Activated CD4-positive, alpha-beta T cell treated with anti-CD3 and anti-CD28 coated beads, Interleukin-2, Interleukin-4, amounts not matched to agents 100 ng/mL and 50 ng/mL, durations not matched to agents 16 hours and 8 hours (primary cell): ENCODE measurements at regions not wholly inside any gene's neighbourhood (a gene's known extent, or its start where the extent isn't known, plus 50 kb on each side); places are given as distances from the start of the nearest gene placed in this dataset.

Experiments
- DNase-seq: peaks from one replicate; pipeline ENCODE4 v3.0.0-alpha.2; 2020; ENCODE audit warnings: low spot score

GRCh38 chr6:170483413-170483812 is 69.7 kb downstream of the PSMB1 start:
- no peak for DNase-seq

GRCh38 chr6:170480050-170480692 is 72.9 kb downstream of the PSMB1 start:
- no peak for DNase-seq

DNA sequence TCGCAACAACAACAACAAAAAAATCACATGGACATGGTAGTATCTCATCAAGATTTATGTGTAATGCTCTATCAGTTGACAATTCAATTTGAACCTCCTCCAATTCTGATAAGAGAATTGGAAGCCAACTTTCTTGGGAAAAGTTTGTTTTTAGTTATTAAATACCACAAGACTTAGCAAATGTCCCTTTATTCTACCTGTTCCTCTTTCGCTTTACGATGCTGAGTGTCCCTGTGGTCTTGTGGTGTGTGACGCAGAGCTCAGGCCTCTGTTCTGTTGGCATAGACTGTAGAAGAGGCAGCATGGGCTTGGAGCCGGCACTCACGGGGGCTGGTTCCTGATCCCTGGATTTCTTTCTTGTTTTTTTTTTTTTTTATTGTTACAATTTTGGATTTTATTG is 76.7 kb downstream of the PSMB1 start:
- no peak for DNase-seq

DNA sequence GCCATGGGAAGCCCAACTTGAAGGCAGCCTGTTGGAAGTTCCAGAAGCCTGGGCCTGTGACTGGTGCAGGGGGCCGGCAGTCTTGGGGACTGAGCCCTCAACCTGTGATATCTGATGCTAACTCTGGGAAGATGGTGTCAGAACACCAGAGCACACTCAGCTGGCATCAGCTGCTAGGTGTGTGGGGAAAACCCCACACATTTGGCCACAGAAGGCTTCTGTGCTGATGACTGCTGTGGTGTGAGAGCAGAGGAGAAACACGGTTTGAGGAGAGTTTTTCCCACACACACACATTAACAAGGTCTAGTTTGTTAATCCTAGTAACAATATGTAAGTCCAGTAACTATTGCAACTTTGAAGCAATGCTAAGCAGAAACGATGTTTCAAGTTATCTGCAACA is 78.0 kb downstream of the PSMB1 start:
- DNase-seq: no peak

DNA sequence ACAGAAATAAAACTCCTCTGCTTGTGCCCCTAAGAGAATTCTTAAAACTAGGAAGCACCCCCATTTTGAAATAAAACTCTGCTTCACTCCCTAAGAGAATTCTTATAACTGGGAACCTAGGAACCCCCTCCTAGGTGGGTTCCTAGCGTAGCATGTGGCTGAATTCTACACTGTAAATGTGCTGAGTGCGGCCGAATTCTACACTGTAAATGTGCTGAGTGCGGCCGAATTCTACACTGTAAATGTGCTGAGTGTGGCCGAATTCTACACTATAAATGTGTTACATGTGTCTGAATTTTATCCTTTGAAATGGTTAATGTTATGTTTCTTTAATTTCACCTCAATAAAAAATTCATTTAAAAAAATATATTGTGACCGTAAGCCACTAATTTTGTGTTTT is 79.3 kb downstream of the PSMB1 start:
- DNase-seq: no peak

DNA sequence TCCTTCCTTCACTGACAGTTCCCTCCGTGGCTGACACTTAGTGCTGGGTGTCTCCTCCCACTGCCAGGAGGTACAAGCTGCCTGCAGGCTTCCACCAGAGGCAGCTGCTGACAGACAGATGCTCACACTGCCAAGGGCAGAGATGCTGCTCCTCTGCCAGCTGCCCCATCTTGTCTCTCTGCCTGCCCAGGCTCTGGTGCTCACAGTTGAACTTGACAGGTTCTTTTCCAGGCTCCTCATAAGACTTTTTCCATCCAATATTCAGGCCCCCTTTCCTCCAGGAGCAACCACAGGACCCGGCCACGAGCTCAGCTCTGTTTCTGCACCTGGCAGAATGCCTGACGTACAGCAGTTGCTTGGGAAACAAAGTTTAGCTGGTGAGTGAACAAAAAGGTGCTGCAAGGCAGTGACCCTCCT is 79.8 kb downstream of the PSMB1 start:
- DNase-seq: no peak

DNA sequence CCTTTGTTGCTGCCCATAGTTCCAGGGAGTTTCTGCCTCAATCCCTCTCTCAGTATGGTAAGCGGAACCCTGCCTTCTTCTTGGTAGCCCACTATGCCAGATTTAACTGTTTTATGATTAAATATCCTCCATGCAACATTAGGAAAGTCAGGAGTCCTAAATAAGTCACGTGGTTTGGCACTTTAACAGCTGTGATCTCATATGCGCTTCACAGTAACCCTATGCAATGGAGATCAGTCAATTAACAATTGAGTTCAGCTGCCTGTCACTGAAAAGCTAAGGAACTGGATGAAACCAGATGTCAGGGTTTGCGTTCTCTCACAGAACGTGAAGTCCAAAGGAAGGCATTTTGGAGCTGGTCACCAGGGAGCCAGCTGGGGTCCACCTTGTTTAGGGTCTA is 81.6 kb downstream of the PSMB1 start:
- no peak for DNase-seq

DNA sequence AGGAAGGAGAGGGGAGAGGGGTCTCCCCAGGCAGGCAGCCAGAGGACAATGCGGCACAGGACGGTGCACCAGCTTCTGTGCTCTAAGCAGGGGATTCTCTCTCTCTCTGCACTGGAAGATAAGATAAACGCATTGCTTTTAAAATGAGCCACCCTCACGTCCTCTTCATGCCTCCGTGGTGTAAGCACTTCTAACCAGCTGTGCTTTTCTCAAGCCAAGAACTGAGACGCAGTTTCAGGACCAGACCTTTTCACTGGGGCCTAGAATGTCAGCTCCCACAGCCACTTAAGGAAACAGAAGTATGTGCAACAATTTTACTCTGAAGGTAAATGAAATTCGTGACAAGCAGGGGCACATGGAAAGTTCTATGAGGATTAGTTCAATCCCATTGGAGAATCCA is 82.4 kb downstream of the PSMB1 start:
- DNase-seq: no peak

GRCh38 chr6:170464524-170464979 is 88.6 kb downstream of the PSMB1 start:
- no peak for DNase-seq

GRCh38 chr6:170464080-170464479 is 89.0 kb downstream of the PSMB1 start:
- DNase-seq: no peak

GRCh38 chr6:170463101-170463721 is 89.9 kb downstream of the PSMB1 start:
- no peak for DNase-seq

DNA sequence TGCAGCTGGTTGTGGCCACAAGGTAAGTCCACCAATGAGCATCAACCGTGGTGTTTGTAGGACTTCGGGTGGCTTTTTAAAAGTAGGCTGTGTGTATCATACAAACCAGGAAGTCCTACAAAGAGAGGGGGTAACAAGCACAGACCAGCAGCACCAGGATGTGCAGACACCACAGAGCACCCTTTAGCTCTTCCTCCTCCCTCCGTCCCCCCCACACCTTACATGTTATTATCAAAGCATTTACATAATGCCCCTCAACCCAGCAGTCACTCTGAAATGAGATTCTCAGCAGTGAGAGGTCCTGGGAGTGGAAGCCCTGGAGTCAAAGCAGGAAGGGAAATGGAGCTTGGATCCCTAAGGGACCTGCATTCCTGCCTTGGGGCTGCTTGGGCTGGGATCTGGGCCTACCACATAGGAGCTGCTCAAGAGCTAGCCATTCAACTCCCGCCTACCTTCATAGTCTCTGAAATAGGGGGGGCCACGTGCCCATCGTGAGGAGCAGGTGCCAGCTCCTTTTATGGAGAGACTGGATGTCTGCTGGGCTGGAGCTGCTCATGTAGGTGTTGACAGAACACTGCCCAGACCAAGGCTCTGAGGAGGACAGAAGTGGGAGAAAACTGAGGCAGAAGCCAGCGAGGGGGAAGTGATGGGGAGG is 90.6 kb downstream of the PSMB1 start:
- DNase-seq: no peak

DNA sequence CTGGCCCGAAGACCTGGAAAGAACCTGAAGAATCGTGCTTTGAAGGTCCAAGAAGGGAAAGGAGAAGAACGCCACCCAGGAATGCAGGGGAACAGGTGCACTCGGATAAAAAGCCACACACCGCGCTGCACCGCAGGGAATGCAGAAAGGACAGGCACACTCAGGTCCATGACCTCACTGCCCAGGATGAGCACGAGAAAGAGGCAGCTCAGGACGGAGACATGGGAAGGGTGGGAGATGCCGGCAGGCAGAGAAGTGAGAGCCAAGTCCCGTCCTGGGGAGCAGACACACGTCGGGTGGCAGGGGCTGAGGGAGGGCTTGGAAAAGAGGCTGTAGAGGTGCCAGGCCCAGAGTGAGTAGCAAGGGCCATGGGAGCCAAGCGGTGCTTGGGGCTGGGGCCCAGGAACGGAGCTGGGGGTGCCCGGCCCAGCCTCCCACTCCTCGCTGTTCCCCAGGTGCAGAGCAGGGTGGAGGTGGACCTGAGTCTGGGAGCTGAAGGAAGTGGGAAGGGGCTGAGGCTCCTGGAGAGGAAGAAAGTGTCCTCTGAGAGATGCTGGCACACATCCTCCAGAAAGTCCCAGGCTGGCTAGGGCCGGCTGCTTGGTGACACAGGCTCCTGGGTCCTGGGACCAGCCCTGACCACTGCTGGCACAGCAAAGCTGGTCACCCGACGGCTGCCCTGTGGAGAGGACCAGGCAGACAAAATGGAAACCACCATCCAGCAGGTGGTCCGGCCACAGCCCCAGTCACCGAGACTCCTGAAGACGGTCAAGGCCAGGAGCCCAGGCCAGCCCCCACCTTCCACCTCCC is 91.3 kb downstream of the PSMB1 start:
- no peak for DNase-seq

DNA sequence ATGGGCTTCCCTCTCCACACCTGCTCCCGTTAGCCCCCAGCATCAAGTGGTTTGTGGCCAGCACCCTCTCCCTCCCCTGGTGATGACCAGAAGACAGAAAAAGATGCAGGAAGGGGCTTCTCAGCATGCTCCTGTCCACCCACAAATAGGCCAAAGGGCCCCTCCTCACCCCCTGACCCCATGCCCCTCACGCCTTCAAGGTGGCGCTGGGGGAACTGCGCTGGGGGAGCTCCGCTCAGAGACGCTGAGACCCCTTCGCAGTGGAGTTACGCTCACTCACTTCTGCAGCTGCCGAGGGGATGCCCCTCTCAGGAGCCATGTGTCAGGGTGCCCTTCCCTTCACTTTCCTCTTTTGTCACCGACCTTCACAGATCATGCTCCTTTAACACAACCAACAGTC is 92.0 kb downstream of the PSMB1 start:
- DNase-seq: no peak

GRCh38 chr6:170460641-170461040 is 92.5 kb downstream of the PSMB1 start:
- DNase-seq: no peak

DNA sequence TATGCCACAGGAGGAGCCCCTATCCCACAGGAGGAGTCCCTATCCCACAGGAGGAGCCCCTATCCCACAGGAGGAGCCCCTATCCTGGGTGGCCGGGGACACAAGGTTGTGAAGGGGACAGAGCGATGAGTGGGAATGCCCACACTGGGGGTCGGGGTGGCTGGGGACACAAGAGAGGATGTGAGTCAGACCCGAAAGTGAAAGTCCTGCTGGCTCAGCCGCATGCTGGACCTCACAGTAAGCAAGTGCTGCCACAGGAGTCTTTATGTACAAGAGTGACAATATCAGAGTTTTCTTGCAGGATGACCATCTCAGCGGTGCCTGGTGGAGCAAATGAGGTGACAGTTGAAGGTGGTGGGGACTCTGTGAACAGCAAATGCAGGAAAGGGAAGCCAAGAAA is 93.7 kb downstream of the PSMB1 start:
- peak; percentile 22 for DNase-seq

DNA sequence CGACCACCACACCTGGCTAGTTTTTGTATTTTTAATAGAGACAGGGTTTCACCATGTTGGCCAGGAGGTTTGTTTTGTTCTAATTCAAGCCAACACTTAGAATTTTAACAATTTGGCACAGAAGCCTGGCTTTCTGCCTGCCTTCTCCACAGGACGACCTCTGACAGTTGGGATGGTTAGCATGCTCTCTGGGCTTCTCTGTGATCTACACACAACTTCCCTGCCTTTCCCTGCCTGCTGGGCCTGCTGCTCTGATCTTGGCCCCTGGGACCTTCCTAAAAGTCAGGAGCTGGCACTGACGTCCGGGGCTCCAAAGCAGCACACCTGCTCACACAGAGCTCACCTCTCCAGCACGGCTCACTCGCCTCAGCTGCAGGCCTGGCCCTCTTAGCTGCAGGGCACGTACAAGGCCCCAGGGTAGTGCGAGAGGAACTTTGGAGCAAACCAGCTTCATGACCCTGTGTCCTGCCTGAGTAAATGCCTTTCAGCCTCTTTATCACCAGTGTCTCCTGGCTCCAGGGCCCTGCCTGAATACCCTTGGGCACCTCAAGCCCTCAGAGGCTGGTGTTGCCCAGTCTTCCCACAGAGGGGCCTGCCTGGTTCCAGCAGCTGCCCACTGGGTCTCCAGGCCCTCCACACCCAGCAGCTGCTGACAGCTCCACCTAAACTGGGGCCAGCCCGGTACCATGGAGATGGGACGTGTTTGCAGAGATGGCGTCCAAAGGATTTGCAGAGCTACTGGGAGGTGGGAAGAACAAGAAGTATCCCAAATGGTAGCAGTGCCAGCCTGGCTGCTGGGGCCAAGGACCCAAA is 96.0 kb downstream of the PSMB1 start:
- no peak for DNase-seq
